ENCODE measurements at regions not wholly inside any gene's neighbourhood (a gene's known extent, or its start where the extent isn't known, plus 50 kb on each side); places are given as distances from the start of the nearest gene placed in this dataset.

DNA sequence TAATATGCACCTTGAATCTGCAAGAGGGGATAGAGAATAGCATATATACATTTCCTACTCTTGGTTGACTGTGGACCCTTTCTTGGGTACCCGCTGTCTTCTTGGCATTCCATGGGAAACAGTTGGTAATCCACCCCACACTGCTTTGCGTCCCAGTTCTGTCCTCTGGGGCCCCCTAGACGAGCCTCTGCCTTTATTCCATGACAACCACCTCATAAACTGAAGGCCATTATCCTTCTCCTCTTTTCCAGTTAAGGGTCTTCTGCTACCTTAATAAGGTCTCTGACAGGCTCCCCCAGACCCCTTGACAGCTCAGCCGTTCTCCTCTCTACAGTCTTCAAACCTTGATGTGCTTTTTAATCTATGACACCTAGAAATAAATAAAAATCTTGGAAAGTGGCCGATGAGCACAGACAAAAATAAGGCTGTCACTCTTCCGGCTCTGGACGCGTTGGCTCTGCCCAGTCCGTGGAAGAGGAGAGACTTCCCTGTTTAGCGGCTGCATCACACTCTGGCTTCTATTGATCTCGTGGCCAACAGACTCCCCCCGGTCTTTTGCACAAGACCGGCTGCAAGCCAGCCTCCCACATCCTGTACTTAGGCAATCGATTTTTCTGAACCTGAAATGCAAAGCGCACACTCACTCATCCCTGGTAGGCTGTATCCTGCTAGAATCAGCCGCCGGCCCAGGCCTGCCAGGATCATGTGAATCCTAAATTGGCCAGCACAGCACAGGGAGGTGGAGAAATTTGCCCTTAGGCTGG, 251.0 kb upstream of the TLE3 start:
- TF ChIP-seq, protein P1, sequence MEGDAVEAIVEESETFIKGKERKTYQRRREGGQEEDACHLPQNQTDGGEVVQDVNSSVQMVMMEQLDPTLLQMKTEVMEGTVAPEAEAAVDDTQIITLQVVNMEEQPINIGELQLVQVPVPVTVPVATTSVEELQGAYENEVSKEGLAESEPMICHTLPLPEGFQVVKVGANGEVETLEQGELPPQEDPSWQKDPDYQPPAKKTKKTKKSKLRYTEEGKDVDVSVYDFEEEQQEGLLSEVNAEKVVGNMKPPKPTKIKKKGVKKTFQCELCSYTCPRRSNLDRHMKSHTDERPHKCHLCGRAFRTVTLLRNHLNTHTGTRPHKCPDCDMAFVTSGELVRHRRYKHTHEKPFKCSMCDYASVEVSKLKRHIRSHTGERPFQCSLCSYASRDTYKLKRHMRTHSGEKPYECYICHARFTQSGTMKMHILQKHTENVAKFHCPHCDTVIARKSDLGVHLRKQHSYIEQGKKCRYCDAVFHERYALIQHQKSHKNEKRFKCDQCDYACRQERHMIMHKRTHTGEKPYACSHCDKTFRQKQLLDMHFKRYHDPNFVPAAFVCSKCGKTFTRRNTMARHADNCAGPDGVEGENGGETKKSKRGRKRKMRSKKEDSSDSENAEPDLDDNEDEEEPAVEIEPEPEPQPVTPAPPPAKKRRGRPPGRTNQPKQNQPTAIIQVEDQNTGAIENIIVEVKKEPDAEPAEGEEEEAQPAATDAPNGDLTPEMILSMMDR (IDR thresholded peaks at IDR 0.05; ENCODE audit: borderline replicate concordance, insufficient read depth, low read depth, low read length), result no peak
- no peak overlapping the region for H3K4me3 ChIP-seq (ENCODE audit: low read depth, low read length)

DNA sequence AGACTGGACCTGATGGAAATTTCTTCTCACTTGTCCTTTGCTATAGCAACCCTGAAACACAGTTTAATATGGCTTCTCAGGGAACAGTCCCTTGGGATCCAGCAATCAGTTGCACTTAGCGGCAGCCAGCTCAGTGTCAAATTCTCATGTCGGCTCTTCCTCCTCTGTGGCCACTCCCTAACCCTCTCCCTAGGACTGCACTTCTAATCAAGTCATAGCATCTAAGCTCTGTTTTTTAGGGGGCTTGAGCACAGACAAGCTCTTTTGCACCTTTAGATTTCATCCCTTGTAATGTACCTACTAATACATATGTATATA, 250.5 kb upstream of the TLE3 start:
- TF ChIP-seq, protein P1 (IDR thresholded peaks at IDR 0.05; ENCODE audit: borderline replicate concordance, insufficient read depth, low read depth, low read length), result no peak

DNA sequence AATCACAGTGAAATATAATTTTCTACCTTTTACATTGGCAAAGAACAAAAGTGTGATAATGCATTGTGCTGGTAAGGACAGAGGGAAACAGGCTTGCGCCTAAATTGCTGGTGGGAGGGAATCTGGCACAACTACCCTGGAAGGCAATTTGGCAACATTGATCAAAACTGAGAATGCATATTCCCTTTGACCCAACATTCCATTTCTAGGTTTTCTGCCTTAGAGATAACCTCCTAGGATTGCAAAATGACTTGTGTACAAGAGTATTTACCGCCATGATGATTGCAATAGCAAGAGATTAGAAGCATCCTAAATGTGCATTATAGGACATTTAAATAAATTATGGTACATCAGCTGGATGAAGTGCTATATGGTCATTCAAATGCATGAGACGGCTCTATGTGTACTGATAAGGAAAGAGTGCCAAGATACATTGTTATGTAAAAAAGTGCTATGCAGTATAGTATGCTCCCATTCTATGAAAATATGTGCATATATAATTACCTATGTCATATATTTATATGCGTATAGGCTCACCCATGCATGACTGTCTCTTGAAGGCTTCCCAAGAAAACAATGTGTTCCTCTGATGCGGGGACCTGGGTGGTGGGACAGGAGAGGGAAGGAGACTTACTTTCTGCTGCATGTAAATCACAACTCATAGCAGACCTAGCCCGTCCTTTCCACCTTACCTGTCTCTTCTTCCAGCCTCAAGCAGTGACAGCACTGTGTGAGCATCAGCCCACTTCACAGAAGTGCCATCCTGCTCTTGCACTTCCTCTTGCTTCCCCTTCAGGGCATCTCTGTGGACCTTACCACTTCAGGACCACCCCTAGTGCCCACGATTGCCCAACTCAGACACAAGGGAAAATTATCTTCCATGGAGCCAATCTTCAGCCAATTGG, 249.9 kb upstream of the TLE3 start:
- TF ChIP-seq, protein P1 (IDR thresholded peaks at IDR 0.05; ENCODE audit: borderline replicate concordance, insufficient read depth, low read depth, low read length), result no peak
- H3K4me3 ChIP-seq (ENCODE audit: low read depth, low read length), result no peak overlapping the region

More for the DNA sequence above, 250.5 kb upstream of the TLE3 start:
- H3K4me3 ChIP-seq (ENCODE audit: low read depth, low read length), result no peak overlapping the region

DNA sequence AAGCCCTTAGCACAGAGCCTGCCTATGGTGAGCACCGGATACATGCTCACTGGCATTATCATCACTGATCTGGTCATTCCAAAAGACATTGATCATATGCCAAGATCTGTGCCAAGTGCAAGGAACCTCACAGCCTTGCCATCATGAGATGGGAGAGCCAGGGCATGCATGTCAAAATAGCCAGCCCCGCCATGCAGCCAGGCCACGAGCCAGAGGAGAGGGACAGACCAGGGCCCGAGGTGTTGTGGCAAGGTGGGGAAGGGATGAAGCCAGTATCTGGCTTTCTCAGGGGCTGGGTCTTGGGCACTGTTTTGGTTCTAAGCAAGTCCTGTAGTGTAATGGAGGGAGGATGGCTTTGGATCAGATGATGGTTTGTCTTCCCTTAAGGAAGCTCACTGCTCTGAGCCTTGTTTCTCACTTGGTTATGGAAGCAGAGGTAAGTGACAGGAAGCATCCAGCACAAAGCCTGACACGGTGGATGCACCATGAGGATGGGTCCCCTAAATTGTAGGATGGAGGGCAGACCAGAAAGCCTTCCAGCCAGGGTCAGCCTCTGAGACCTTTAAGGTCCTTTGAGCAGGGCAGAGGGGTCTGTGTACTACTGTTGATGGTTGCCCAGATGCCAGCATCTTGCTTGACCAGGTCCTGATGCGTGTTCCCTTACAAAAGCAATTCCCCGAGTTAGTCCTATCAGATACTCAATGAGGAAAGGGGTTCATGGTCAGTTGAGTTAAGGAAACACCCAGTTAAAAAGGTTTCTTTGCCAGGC, 247.7 kb upstream of the TLE3 start:
- no peak overlapping the region for H3K4me3 ChIP-seq (ENCODE audit: low read depth, low read length)
- TF ChIP-seq, protein P1 (IDR thresholded peaks at IDR 0.05; ENCODE audit: borderline replicate concordance, insufficient read depth, low read depth, low read length), result no peak

DNA sequence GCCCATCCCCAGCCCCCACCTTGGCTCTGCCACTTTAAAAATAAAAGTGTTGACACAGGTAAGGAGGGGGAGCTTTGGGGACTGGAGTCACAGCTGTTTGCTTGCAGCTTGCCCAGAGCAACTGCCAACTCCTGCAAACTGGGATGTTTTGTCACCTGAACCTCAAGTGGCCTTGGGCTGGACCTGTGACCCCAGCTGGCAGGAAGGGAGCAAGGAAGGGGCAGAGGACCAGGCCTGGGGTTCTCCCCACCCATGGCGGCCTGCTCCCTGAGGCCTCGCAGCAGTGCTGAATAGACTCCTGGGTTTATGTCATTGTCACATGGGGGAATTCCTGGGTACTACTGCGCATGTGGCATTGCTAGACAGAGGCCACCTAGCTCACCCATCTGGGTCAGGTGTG, 246.9 kb upstream of the TLE3 start:
- TF ChIP-seq, protein P1 (IDR thresholded peaks at IDR 0.05; ENCODE audit: borderline replicate concordance, insufficient read depth, low read depth, low read length), result no peak
- H3K4me3 ChIP-seq (ENCODE audit: low read depth, low read length), result no peak overlapping the region

DNA sequence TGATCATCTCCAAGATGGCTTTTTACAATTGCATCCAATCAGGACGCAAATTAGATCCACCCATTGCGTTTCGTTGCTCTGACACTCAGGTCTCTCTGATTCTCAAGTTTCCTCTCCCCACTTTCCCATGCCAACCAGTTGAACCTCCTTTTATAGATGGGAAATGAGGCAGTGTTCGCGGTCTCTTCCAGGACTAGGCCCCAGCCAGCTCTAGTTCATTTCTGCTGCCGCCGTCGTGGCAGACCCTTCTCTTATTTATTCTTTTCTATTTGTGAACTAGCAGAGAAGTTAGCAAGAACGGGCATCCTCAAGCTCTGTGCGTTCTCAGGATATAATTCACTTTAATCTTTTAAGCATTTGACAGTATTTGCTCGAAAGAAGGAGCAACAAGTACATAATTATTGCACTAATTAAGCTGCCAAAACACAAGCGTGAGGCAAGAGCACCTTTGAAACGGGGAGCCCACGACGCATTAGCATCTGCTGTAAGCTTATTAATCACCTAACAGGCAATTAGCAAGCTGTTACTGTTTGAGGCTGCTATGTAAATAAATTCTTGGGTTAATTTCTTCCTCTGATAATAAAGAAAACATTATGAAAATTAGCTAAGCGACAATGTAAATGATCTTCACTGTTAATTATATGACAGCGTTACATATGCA, 246.4 kb upstream of the TLE3 start:
- TF ChIP-seq, protein P1 (IDR thresholded peaks at IDR 0.05; ENCODE audit: borderline replicate concordance, insufficient read depth, low read depth, low read length), result no peak
- no peak overlapping the region for H3K4me3 ChIP-seq (ENCODE audit: low read depth, low read length)

Data from GM12875 (cell line).